GM18502 (cell line): ENCODE measurements at regions not wholly inside any gene's neighbourhood (a gene's known extent, or its start where the extent isn't known, plus 50 kb on each side); places are given as distances from the start of the nearest gene placed in this dataset.

Experiments
- ATAC-seq: cut with Tn5 transposase; IDR thresholded peaks from one replicate; pipeline ENCODE4 v1.9.1; 2021; ENCODE audit warnings: mild to moderate bottlenecking; ENCODE audit not compliant: unreplicated experiment, poor library complexity

GRCh38 chr4:33188733-33189132, 2468.6 kb downstream of the PCDH7 start:
- no peak for ATAC-seq

GRCh38 chr4:33189169-33189568, 2469.0 kb downstream of the PCDH7 start:
- ATAC-seq, result no peak

- ATAC-seq, result no peak
Measured at GRCh38 chr4:33193109-33193508, 2472.9 kb downstream of the PCDH7 start.

GRCh38 chr4:33200377-33200776, 2480.2 kb downstream of the PCDH7 start:
- ATAC-seq, result no peak

- no peak for ATAC-seq
Measured at GRCh38 chr4:33218238-33218637, 2498.1 kb downstream of the PCDH7 start.

GRCh38 chr4:33226133-33226532, 2506.0 kb downstream of the PCDH7 start:
- ATAC-seq, result no peak

- ATAC-seq, result no peak
Measured at GRCh38 chr4:33226783-33227182, 2506.6 kb downstream of the PCDH7 start.

GRCh38 chr4:33255094-33255493, 2534.9 kb downstream of the PCDH7 start:
- no peak for ATAC-seq

- ATAC-seq, result no peak
Measured at GRCh38 chr4:33255507-33255906, 2535.3 kb downstream of the PCDH7 start.

GRCh38 chr4:33262824-33263223, 2542.7 kb downstream of the PCDH7 start:
- no peak for ATAC-seq

- ATAC-seq, result no peak
Measured at GRCh38 chr4:33268776-33269175, 2548.6 kb downstream of the PCDH7 start.

- no peak for ATAC-seq
Measured at GRCh38 chr4:33270403-33270802, 2550.2 kb downstream of the PCDH7 start.

GRCh38 chr4:33272722-33273121, 2552.6 kb downstream of the PCDH7 start:
- ATAC-seq, result no peak

GRCh38 chr4:33283818-33284217, 2563.6 kb downstream of the PCDH7 start:
- no peak for ATAC-seq

GRCh38 chr4:33296876-33297455, 2576.8 kb downstream of the PCDH7 start:
- no peak for ATAC-seq

- no peak for ATAC-seq
Measured at GRCh38 chr4:33302321-33302720, 2582.2 kb downstream of the PCDH7 start.

- ATAC-seq, result no peak
Measured at GRCh38 chr4:33306131-33306530, 2586.0 kb downstream of the PCDH7 start.

- no peak for ATAC-seq
Measured at GRCh38 chr4:33316033-33316432, 2595.9 kb downstream of the PCDH7 start.

GRCh38 chr4:33316578-33316977, 2596.4 kb downstream of the PCDH7 start:
- no peak for ATAC-seq

- no peak for ATAC-seq
Measured at GRCh38 chr4:33323393-33323792, 2603.2 kb downstream of the PCDH7 start.

- no peak for ATAC-seq
Measured at GRCh38 chr4:33334416-33334815, 2614.2 kb downstream of the PCDH7 start.

GRCh38 chr4:33339762-33340161, 2619.6 kb downstream of the PCDH7 start:
- ATAC-seq, result no peak

- ATAC-seq, result no peak
Measured at GRCh38 chr4:33340168-33340567, 2620.0 kb downstream of the PCDH7 start.
